Heart left ventricle (tissue), 13 donors: ENCODE measurements at regions not wholly inside any gene's neighbourhood (a gene's known extent, or its start where the extent isn't known, plus 50 kb on each side); places are given as distances from the start of the nearest gene placed in this dataset.

Source experiments
- CTCF ChIP-seq, 12 donors: fragments of 200-600 bp; sonication (generic) in 4 of 12; IDR thresholded peaks; one replicate each; pipeline versions ENCODE4 v1.5.0 to v1.8.0; 2018 to 2022; ENCODE audit warnings: antibody characterized with exemption in 12 of 12, mild to moderate bottlenecking in 5 of 12
- POLR2A ChIP-seq, 2 donors: fragments of 450-650 bp; IDR thresholded peaks; one replicate each; pipeline ENCODE4 v1.6.1; 2017; ENCODE audit warnings: antibody characterized with exemption in 2 of 2, mild to moderate bottlenecking in 2 of 2, moderate library complexity in 2 of 2
- donor health status: ischemic (EF 13 %, LVEDD 7.1; RV severe dilation, severe dysfunction).
- donor health status: DM: no; HTN: yes; CAD: no.
- donor health status: DM: no; HTN: no; CAD: no.
- donor health status: ischemic (EF 25% LVEDD 6.9; RV normal size, moderate dysfunction).
- donor health status: ischemic (EF 25% LVEDD 5.7; RV mildly dilated, moderate dysfunction).
- donor health status: ischemic (EF 35%, LVEDD 5.7; RV mildly dilated, moderate dysfunction).
- donor health status: nonischemic (EF 11% LVEDD 7.7; RV severe dilation, severe dysfunction).
- donor health status: DM: yes; HTN: yes; CAD: no.
- donor health status: PGD.
- donor health status: ischemic (EF 29% LVEDD 5.4; RV normal size, mild dysfunction).
- donor health status: nonischemic (EF 23%, LVEDD 6.1; RV moderate dilation, normal function).

- TF ChIP-seq POLR2A (IDR thresholded peaks at IDR 0.05) (no peak), CTCF (IDR thresholded peaks at IDR 0.05) (no peak)
Measured at GRCh38 chr13:64477146-64477545, 2753.0 kb downstream of the PCDH9 start.
